Testis (tissue), 2 donors: ENCODE measurements at regions not wholly inside any gene's neighbourhood (a gene's known extent, or its start where the extent isn't known, plus 50 kb on each side); places are given as distances from the start of the nearest gene placed in this dataset.

Experiments used
- DNase-seq: peaks from one replicate; pipeline ENCODE4 v3.0.0-alpha.2; 2019
- H3K27ac ChIP-seq, 2 donors: fragments of 200-600 bp; sonication (generic); one replicate each; pipeline ENCODE4 v1.5.1; 2019
- H3K27me3 ChIP-seq: fragments of 200-600 bp; sonication (generic); one replicate; pipeline ENCODE4 v1.5.1; 2019
- H3K36me3 ChIP-seq: fragments of 200-600 bp; sonication (generic); one replicate; pipeline ENCODE4 v1.5.1; 2017; ENCODE audit warnings: low read depth; ENCODE audit errors: missing control alignments
- H3K4me1 ChIP-seq: fragments of 200-600 bp; sonication (generic); one replicate; pipeline ENCODE4 v1.5.1; 2019
- H3K4me3 ChIP-seq, 2 donors: fragments of 200-600 bp; sonication (generic); one replicate each; pipeline ENCODE4 v1.5.1; 2017 to 2019
- H3K9me3 ChIP-seq: fragments of 200-600 bp; sonication (generic); one replicate; pipeline ENCODE4 v1.5.1; 2017
- CTCF ChIP-seq, 3 experiments: fragments of 450-650 bp in 2 of 3; fragments of 200-600 bp in 1 of 3; sonication (generic) in 1 of 3; IDR thresholded peaks; one replicate each; pipeline ENCODE4 v1.5.1; 2016 to 2019; ENCODE audit warnings: antibody characterized with exemption in 3 of 3, mild to moderate bottlenecking in 2 of 3, moderate library complexity in 1 of 3
- POLR2A ChIP-seq: fragments of 450-650 bp; IDR thresholded peaks from one replicate; pipeline ENCODE4 v1.6.1; 2017; ENCODE audit warnings: antibody characterized with exemption, mild to moderate bottlenecking, moderate library complexity
- WGBS, 2 donors: methylation state at CpG; one replicate each; pipeline ENCODE4 v1.1.5; 2018; 5-methylcytosine and 5-hydroxymethylcytosine counted together
- intact Hi-C: fragments of 100-400 bp; cut with DNase I; formaldehyde crosslinking; loops from one replicate; pipeline ENCODE4 v1.15.1; 2023; ENCODE audit warnings: low total_unique reads

GRCh38 chr1:30633294-30633693, 90.1 kb downstream of the MATN1 start:
- Histone ChIP-seq H3K36me3 (no peaks in the 10 kb centered on the region), H3K4me3 (no peak overlapping the region), H3K4me1 (no peaks in the 10 kb centered on the region), H3K27ac (no peak overlapping the region), H3K27me3 (no peaks in the 10 kb centered on the region), H3K9me3 (no peaks in the 10 kb centered on the region)
- 87 to 96% methylated on average over 4 of the region's 4 CpGs for WGBS, 2 donors
- DNase-seq, result no peak
- intact Hi-C loops, result no loop called here
- no peak for TF ChIP-seq POLR2A
- TF ChIP-seq CTCF (IDR thresholded peaks at IDR 0.05), result no peak

GRCh38 chr1:30632481-30632880, 90.9 kb downstream of the MATN1 start:
- DNase-seq, result no peak
- H3K36me3 ChIP-seq, result no peaks in the 10 kb centered on the region
- no peaks in the 10 kb centered on the region for H3K4me1 ChIP-seq
- H3K27ac ChIP-seq, result no peak overlapping the region
- TF ChIP-seq CTCF (IDR thresholded peaks at IDR 0.05) (no peak), POLR2A (no peak)
- intact Hi-C loops, result no loop called here
- H3K4me3 ChIP-seq, result no peak overlapping the region
- H3K9me3 ChIP-seq, result no peaks in the 10 kb centered on the region
- no peaks in the 10 kb centered on the region for H3K27me3 ChIP-seq
- WGBS, 2 donors, result 89 to 92% methylated on average over 7 of the region's 7 CpGs

- no peaks in the 10 kb centered on the region for H3K4me1 ChIP-seq
- no peak overlapping the region for H3K4me3 ChIP-seq
- H3K36me3 ChIP-seq, result no peaks in the 10 kb centered on the region
- no peak for DNase-seq
- H3K9me3 ChIP-seq, result no peaks in the 10 kb centered on the region
- no peaks in the 10 kb centered on the region for H3K27me3 ChIP-seq
- intact Hi-C loops, result no loop called here
- WGBS, 2 donors, result 91 to 98% methylated on average over 2 of the region's 2 CpGs
- H3K27ac ChIP-seq, result no peak overlapping the region
- TF ChIP-seq CTCF (IDR thresholded peaks at IDR 0.05) (no peak), POLR2A (no peak)
These were observed 91.7 kb downstream of the MATN1 start for GRCh38 chr1:30631700-30632099.

GRCh38 chr1:30629501-30629900, 93.9 kb downstream of the MATN1 start:
- Histone ChIP-seq H3K27ac (no peak overlapping the region), H3K4me3 (no peak overlapping the region), H3K27me3 (no peaks in the 10 kb centered on the region), H3K4me1 (no peaks in the 10 kb centered on the region), H3K36me3 (no peaks in the 10 kb centered on the region), H3K9me3 (no peaks in the 10 kb centered on the region)
- WGBS, 2 donors, result 78 to 81% methylated on average over 5 of the region's 5 CpGs
- no peak for TF ChIP-seq CTCF (IDR thresholded peaks at IDR 0.05)
- no peak for TF ChIP-seq POLR2A
- intact Hi-C loops, result no loop called here
- DNase-seq, result no peak

GRCh38 chr1:30627994-30628393, 95.4 kb downstream of the MATN1 start:
- no peaks in the 10 kb centered on the region for H3K4me1 ChIP-seq
- H3K27me3 ChIP-seq, result no peaks in the 10 kb centered on the region
- no peak overlapping the region for H3K4me3 ChIP-seq
- H3K27ac ChIP-seq, result no peak overlapping the region
- intact Hi-C loops, result no loop called here
- 80 to 81% methylated on average over 1 to 2 of the region's 2 CpGs for WGBS, 2 donors
- TF ChIP-seq POLR2A, result no peak
- no peak for TF ChIP-seq CTCF (IDR thresholded peaks at IDR 0.05)
- no peak for DNase-seq
- no peaks in the 10 kb centered on the region for H3K36me3 ChIP-seq
- no peaks in the 10 kb centered on the region for H3K9me3 ChIP-seq
